Heart left ventricle (tissue), 16 donors: ENCODE measurements at regions not wholly inside any gene's neighbourhood (a gene's known extent, or its start where the extent isn't known, plus 50 kb on each side); places are given as distances from the start of the nearest gene placed in this dataset.
"Not testable (repeated sequence)": the region's sequence is repeated elsewhere in the genome, so short reads cannot be mapped to it uniquely, and the experiment has no call there.

Experiments
- ATAC-seq, 4 donors: fragments of 200-7000 bp; cut with Tn5 transposase; one replicate each; pipeline ENCODE4 v1.9.1; 2020 to 2022; ENCODE audit warnings: moderate library complexity in 4 of 4, mild to moderate bottlenecking in 3 of 4, moderate number of reproducible peaks in 1 of 4
- DNase-seq, 5 donors: peaks; one replicate each; pipeline ENCODE4 v3.0.0-alpha.2; 2020
- H3K27ac ChIP-seq, 12 donors: fragments of 200-600 bp; sonication (generic) in 4 of 12; one replicate each; pipeline versions ENCODE4 v1.5.0 to v1.8.0; 2016 to 2022; ENCODE audit warnings: mild to moderate bottlenecking in 2 of 12
- H3K27me3 ChIP-seq, 9 donors: fragments of 200-600 bp; sonication (generic) in 2 of 9; one replicate each; pipeline versions ENCODE4 v1.5.1 to v1.8.0; 2016 to 2022; ENCODE audit warnings: mild to moderate bottlenecking in 3 of 9
- H3K36me3 ChIP-seq, 9 donors: fragments of 200-600 bp; sonication (generic) in 2 of 9; one replicate each; pipeline versions ENCODE4 v1.5.0 to v1.8.0; 2018 to 2022; ENCODE audit warnings: mild to moderate bottlenecking in 2 of 9
- H3K4me1 ChIP-seq, 12 donors: fragments of 200-600 bp; sonication (generic) in 4 of 12; one replicate each; pipeline versions ENCODE4 v1.5.0 to v1.8.0; 2016 to 2022; ENCODE audit warnings: mild to moderate bottlenecking in 3 of 12
- H3K4me3 ChIP-seq, 12 donors: fragments of 200-600 bp; sonication (generic) in 4 of 12; one replicate each; pipeline versions ENCODE4 v1.5.0 to v1.8.0; 2017 to 2022; ENCODE audit warnings: mild to moderate bottlenecking in 9 of 12, moderate library complexity in 4 of 12
- H3K9me3 ChIP-seq, 12 donors: fragments of 200-600 bp; sonication (generic) in 4 of 12; one replicate each; pipeline versions ENCODE4 v1.5.0 to v1.8.0; 2016 to 2022; ENCODE audit warnings: mild to moderate bottlenecking in 1 of 12
- CTCF ChIP-seq, 12 donors: fragments of 200-600 bp; sonication (generic) in 4 of 12; IDR thresholded peaks; one replicate each; pipeline versions ENCODE4 v1.5.0 to v1.8.0; 2018 to 2022; ENCODE audit warnings: antibody characterized with exemption in 12 of 12, mild to moderate bottlenecking in 5 of 12
- POLR2A ChIP-seq, 2 donors: fragments of 450-650 bp; IDR thresholded peaks; one replicate each; pipeline ENCODE4 v1.6.1; 2017; ENCODE audit warnings: antibody characterized with exemption in 2 of 2, mild to moderate bottlenecking in 2 of 2, moderate library complexity in 2 of 2
- WGBS, 4 donors: extraction: QIAGEN DNeasy Blood & Tissue Kit in 2 of 4; methylation state at CpG; one replicate each; pipeline versions ENCODE4 v1.1.5 to v1.1.7; 2013 to 2018; 5-methylcytosine and 5-hydroxymethylcytosine counted together
- intact Hi-C, 10 donors: fragments of 100-400 bp; cut with DNase I; formaldehyde crosslinking; loops; one replicate each; pipeline versions ENCODE4 v1.11.1 to v1.14.2; 2022
- donor health status: ischemic (EF 13 %, LVEDD 7.1; RV severe dilation, severe dysfunction).
- donor health status: healthy with polysubstance abuse.
- donor health status: DM: no; HTN: yes; CAD: no.
- donor health status: DM: no; HTN: no; CAD: no.
- donor health status: ischemic (EF 25% LVEDD 6.9; RV normal size, moderate dysfunction).
- donor health status: ischemic (EF 25% LVEDD 5.7; RV mildly dilated, moderate dysfunction).
- donor health status: healthy.
- donor health status: DM: yes; HTN: yes; CAD: no.
- donor health status: ischemic (EF 35%, LVEDD 5.7; RV mildly dilated, moderate dysfunction).
- donor health status: nonischemic (EF 11% LVEDD 7.7; RV severe dilation, severe dysfunction).
- donor health status: DM: yes; HTN: yes; CAD: no.
- donor health status: PGD.
- donor health status: ischemic (EF 29% LVEDD 5.4; RV normal size, mild dysfunction).
- donor health status: nonischemic (EF 23%, LVEDD 6.1; RV moderate dilation, normal function).

DNA sequence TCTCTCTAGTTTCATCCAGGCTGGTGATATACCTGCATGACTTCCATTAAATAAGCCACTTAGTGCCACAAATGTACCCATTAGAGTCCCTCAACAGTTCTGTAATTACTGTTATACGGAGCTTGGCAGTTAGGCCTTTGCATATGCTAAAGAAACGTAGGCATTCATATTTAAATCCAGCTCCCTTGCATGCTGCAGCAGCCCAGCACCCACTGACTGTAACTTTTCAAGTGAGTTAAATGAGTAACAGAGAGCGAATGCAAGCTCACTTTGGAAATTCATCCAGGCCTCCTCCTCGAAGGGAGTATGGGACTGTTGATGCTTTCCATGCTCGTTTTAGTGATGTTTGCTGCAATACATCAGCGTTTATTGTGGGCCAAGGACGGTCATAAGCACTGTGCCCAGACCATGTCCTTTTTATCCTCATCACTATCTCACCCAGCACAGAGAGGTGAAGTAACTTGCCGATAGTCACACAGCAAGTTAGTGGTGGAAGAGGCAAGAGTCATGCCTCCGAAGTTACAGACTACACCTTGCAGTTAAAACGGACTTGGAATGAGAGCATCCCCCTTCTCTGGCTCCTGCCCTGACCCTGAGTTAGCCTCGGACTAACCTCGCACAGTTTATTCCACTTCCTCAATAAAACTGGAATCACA, 179.4 kb upstream of the PDE10A start:
- TF ChIP-seq POLR2A (IDR thresholded peaks at IDR 0.05) = no peak
- no peak for TF ChIP-seq CTCF (IDR thresholded peaks at IDR 0.05)

GRCh38 chr6:165841153-165841558, 178.1 kb upstream of the PDE10A start:
- intact Hi-C loops = loop anchor here in 1 of 10 donors (10.0 kb wide), 1 partner anchor 176 kb away; the partner anchor contains the start of gene PDE10A
- Histone ChIP-seq H3K4me3 (no peak overlapping the region), H3K27ac (no peak overlapping the region), H3K9me3 (no peaks in the 10 kb centered on the region), H3K27me3 (peaks cover 0 to 2% (median 0%) of the 10 kb centered on the region in 9 donors), H3K36me3 (no peaks in the 10 kb centered on the region), H3K4me1 (peaks cover 0 to 2% (median 0%) of the 10 kb centered on the region in 12 donors)
- WGBS, 4 donors = 93 to 98% (median 96%) methylated on average over 9 of the region's 9 CpGs
- no peak for DNase-seq
- TF ChIP-seq POLR2A (IDR thresholded peaks at IDR 0.05) (no peak), CTCF (IDR thresholded peaks at IDR 0.05) (no peak)
- no peak for ATAC-seq

More for the DNA sequence above, 179.4 kb upstream of the PDE10A start:
- no peak for DNase-seq
- Histone ChIP-seq H3K4me1 (peaks cover 0 to 11% (median 0%) of the 10 kb centered on the region in 12 donors), H3K27me3 (peaks cover 0 to 3% (median 0%) of the 10 kb centered on the region in 9 donors), H3K9me3 (no peaks in the 10 kb centered on the region), H3K36me3 (no peaks in the 10 kb centered on the region), H3K4me3 (no peak overlapping the region), H3K27ac (no peak overlapping the region)
- WGBS, 4 donors = 84 to 88% (median 88%) methylated on average over 12 of the region's 12 CpGs
- ATAC-seq = no peak
- intact Hi-C loops = loop anchor here in 1 of 10 donors (10.0 kb wide), 1 partner anchor 178 kb away; the partner anchor contains the start of gene PDE10A

DNA sequence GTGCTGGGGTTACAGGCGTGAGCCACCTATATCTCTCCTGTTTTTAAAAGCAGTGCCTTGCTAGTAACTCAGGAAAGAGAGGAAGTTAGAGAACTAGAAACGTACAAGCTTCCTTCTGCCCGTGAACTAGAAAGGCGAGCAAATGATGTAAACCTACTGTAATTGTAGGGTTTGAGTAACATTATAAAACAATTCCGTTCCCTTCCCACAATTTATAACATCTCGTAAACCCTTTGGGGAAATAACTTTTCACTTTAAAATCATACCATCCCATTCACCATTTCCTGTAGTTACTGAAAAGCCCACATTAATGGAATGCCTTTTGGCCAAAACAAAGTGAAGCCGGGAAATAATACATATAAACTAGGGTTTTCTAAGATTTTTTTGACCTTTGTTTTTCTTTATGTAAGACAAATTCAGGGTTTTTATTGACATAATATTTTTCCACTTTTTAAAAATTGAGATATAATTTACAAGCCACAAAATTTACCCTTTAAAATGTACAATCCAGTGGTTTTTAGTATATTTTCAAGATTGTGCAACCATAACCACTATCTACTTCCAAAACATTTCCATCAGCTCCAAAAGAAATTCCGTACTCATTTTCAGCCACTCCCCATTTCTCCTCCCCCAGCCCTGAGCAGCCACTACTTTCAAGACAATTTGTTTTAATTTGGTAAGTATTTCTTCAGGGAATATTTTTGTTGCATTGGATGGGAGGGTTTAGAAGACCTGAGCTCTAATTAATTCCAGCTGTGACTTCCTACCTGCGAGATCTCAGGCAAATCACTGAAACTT, 175.1 kb upstream of the PDE10A start:
- intact Hi-C loops = no loop called here
- no peak for DNase-seq
- peaks cover 0 to 23% (median 2%) of the 10 kb centered on the region in 12 donors for H3K4me1 ChIP-seq
- no peak overlapping the region for H3K27ac ChIP-seq
- no peaks in the 10 kb centered on the region for H3K36me3 ChIP-seq
- ATAC-seq = no peak
- TF ChIP-seq CTCF (IDR thresholded peaks at IDR 0.05) (no peak), POLR2A (IDR thresholded peaks at IDR 0.05) (no peak)
- H3K27me3 ChIP-seq = peaks cover 0 to 7% (median 0%) of the 10 kb centered on the region in 9 donors
- WGBS, 4 donors = 86 to 89% (median 87%) methylated on average over 9 of the region's 9 CpGs
- no peaks in the 10 kb centered on the region for H3K9me3 ChIP-seq
- H3K4me3 ChIP-seq = no peak overlapping the region

GRCh38 chr6:165836648-165837047, 173.6 kb upstream of the PDE10A start:
- H3K36me3 ChIP-seq, H3K9me3 ChIP-seq, H3K27me3 ChIP-seq, intact Hi-C loops, H3K27ac ChIP-seq, H3K4me3 ChIP-seq, DNase-seq, ATAC-seq: not testable (repeated sequence)
- 91 to 95% (median 94%) methylated on average over 4 of the region's 4 CpGs for WGBS, 4 donors
- H3K4me1 ChIP-seq = peaks cover 0 to 23% (median 2%) of the 10 kb centered on the region in 12 donors
